GM11168 (cell line): ENCODE measurements at regions not wholly inside any gene's neighbourhood (a gene's known extent, or its start where the extent isn't known, plus 50 kb on each side); places are given as distances from the start of the nearest gene placed in this dataset.

Source experiments
- in situ Hi-C: fragments of 300-500 bp; cut with MboI; formaldehyde crosslinking; loops from one replicate; pipeline ENCODE4 v1.12.0; 2022; ENCODE audit warnings: low sequenced_read_pairs; ENCODE audit not compliant: unreplicated experiment

GRCh38 chr10:91120348-91120747 lies 100.1 kb upstream of the PCGF5 start:
- in situ Hi-C loops: no loop called here

GRCh38 chr10:91123261-91123660 lies 97.2 kb upstream of the PCGF5 start:
- in situ Hi-C loops: no loop called here

DNA sequence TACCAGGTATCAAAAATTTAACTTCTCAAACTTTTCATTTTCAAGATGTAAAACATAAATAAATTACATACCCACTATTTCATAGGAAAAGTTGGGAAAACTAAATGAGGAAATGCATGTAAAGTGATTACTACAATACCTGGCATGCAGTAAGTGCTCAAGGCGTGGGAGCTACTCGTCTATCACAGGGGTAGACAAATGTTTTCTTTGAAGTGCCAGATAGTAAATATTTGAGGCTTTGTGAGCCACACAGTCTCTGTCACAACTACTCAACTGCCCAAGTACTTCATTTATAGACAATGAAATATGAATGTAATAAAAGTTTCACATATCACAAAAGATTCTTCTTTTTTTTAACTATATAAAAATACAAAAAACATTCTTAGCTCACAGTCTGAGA lies 96.4 kb upstream of the PCGF5 start:
- in situ Hi-C loops: no loop called here

GRCh38 chr10:91126471-91126870 lies 94.0 kb upstream of the PCGF5 start:
- in situ Hi-C loops: no loop called here

GRCh38 chr10:91127341-91128082 lies 93.0 kb upstream of the PCGF5 start:
- in situ Hi-C loops: no loop called here

GRCh38 chr10:91135113-91135512 lies 85.3 kb upstream of the PCGF5 start:
- in situ Hi-C loops: no loop called here

- in situ Hi-C loops: no loop called here
These were observed 83.3 kb upstream of the PCGF5 start for GRCh38 chr10:91137011-91137643.

- in situ Hi-C loops: no loop called here
These were observed 82.6 kb upstream of the PCGF5 start for GRCh38 chr10:91137822-91138221.

- in situ Hi-C loops: no loop called here
These were observed 79.4 kb upstream of the PCGF5 start for GRCh38 chr10:91140995-91141549.

DNA sequence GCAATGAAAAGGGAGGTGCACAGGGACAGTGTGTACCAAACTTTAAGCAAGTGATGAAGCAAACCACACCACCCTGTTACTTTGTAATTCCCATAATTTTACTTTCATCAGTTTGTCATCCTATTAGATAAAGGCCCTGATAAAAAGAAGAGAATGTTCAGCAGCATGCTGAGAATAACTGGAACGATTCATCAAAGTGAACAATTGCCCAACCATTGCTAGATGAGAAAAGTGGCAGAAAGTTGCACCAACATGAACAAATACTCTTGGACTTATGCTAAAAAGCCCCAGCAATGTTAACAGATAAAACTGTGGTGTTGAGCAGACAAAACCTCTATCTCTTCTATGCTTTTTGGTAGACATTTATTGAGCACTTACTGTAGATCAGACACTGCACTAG lies 75.5 kb upstream of the PCGF5 start:
- in situ Hi-C loops: no loop called here

DNA sequence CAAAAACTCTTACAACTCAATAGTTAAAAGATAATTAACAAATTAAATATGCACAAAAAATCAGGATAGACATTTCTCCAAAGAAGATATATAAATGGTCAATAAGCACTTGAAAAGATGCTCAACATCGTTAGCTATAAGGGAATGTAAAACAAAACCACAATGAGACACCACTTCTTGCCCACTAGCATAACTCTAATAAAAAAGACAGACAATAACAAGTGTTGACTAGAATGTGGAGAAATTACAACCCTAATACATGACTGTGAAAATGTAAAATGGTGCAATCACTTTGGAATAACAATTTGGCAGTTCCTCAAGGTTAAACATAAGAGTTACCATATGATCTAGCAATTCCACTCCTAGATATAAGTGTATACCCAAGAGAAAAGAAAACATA lies 74.3 kb upstream of the PCGF5 start:
- in situ Hi-C loops: no loop called here

- in situ Hi-C loops: no loop called here
These were observed 70.9 kb upstream of the PCGF5 start for GRCh38 chr10:91149550-91149949.

GRCh38 chr10:91150631-91151030 lies 69.8 kb upstream of the PCGF5 start:
- in situ Hi-C loops: no loop called here

DNA sequence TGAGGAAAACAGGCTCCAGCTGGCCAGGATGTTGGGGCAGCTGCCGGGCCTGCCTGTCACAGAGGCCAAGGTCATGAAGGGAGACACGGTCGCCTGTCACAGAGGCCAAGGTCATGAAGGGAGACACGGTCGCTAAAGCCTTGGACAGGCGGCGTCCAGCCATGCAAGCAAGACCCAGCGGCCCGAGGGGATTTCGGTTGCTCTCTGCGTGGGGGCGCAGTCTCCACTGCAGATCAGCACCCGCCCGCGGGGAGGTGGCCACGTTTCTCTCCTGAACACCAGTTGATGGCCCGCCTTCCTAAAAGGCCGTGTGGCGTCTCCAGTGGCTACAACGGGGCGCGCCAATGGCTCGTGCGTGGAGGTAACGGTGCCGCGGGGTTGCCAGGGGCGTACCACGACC lies 67.0 kb upstream of the PCGF5 start:
- in situ Hi-C loops: no loop called here

DNA sequence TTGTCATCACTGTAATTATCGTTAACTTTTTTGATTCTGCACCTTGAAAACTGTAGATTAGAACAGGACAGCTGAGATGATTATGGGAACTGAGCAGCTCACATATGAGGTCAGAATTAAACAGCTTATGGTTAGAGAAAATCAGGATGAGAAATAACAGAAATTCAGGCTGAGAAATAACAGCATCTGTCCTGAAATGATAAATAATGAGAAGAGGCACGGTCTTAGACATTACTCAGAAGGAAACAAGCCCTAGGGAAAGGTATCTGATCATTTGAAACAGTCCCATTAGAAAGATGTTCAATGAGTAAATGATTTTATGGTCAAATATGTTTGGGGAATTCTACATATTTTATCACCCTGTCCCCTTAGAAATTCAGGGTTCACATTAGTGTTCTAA lies 65.6 kb upstream of the PCGF5 start:
- in situ Hi-C loops: no loop called here

GRCh38 chr10:91156196-91156595 lies 64.3 kb upstream of the PCGF5 start:
- in situ Hi-C loops: no loop called here

- in situ Hi-C loops: no loop called here
These were observed 61.1 kb upstream of the PCGF5 start for GRCh38 chr10:91159254-91159783.

- in situ Hi-C loops: no loop called here
These were observed 58.4 kb upstream of the PCGF5 start for GRCh38 chr10:91162050-91162494.

DNA sequence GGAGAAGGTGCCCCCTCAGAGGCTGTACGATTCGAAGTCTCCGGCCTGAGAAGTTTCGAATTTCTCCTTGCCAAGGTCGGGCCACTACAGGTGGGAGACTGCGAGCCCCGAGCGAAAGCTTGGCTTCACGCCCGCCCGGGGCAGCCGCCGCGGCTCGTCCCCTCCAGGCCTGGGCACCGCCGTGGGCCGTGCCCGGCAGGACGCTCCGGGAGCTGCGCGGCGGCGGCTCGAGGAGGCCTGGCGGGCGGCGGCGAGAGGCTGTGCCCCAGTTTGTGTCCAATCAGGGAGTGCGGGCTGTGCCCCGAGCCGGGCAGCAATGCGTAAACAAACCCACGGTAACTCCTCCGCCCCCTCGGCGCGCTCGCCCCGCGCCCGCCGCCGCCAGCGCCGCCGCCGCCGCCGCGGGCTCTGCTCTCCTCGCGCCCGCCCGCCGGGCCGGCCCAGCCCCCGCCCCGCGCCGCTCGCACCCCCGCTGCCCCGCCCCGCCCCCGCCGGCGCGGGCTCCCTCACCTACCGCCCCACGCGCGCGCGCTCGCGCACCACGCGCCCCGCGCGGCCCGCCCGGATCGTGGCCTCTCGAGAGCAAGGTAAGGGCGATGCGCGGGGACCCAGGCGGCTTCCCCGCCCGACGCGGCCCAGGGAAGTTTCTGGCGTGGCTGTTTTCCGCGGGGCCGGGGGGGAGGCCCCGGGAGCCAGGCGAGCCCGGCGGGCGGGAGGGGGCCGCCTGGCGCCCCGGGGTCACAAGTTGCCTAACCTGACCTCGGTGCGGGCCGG lies 57.8 kb upstream of the PCGF5 start:
- in situ Hi-C loops: no loop called here

DNA sequence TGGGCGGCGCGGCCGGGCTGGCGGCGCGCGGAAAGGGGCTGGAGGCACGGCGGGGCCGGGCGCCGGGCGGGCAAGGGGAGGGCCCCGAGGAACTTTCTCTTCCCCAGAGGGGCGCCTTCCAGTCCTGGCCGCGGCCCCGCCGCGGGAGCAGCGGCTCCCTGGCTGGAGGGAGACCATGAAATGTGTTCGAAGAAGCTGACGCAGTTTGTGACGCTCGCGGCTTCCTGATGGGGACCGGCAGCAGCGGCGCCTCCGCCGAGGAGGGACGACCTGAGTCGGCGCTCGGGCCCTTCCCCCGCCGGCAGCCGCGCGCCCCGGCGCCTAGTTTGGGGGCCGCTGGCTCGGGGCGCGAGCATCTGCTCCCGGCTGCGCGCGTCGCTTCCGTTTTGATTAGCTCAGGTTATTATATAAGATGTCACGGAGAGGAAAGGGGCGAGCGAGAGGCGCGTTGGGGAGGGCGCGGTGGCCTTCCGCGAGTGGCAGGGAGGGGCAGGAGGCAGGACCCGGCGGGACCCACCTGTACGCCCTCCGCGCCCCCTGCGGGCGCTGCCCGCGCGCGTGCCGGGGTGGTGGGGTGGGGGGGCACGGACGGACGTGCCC lies 57.1 kb upstream of the PCGF5 start:
- in situ Hi-C loops: no loop called here
